Heart left ventricle (tissue), 16 donors: ENCODE measurements at regions not wholly inside any gene's neighbourhood (a gene's known extent, or its start where the extent isn't known, plus 50 kb on each side); places are given as distances from the start of the nearest gene placed in this dataset.

Experiments used
- ATAC-seq, 4 donors: fragments of 200-7000 bp; cut with Tn5 transposase; one replicate each; pipeline ENCODE4 v1.9.1; 2020 to 2022; ENCODE audit warnings: moderate library complexity in 4 of 4, mild to moderate bottlenecking in 3 of 4, moderate number of reproducible peaks in 1 of 4
- DNase-seq, 5 donors: peaks; one replicate each; pipeline ENCODE4 v3.0.0-alpha.2; 2020
- H3K27ac ChIP-seq, 12 donors: fragments of 200-600 bp; sonication (generic) in 4 of 12; one replicate each; pipeline versions ENCODE4 v1.5.0 to v1.8.0; 2016 to 2022; ENCODE audit warnings: mild to moderate bottlenecking in 2 of 12
- H3K27me3 ChIP-seq, 9 donors: fragments of 200-600 bp; sonication (generic) in 2 of 9; one replicate each; pipeline versions ENCODE4 v1.5.1 to v1.8.0; 2016 to 2022; ENCODE audit warnings: mild to moderate bottlenecking in 3 of 9
- H3K36me3 ChIP-seq, 9 donors: fragments of 200-600 bp; sonication (generic) in 2 of 9; one replicate each; pipeline versions ENCODE4 v1.5.0 to v1.8.0; 2018 to 2022; ENCODE audit warnings: mild to moderate bottlenecking in 2 of 9
- H3K4me1 ChIP-seq, 12 donors: fragments of 200-600 bp; sonication (generic) in 4 of 12; one replicate each; pipeline versions ENCODE4 v1.5.0 to v1.8.0; 2016 to 2022; ENCODE audit warnings: mild to moderate bottlenecking in 3 of 12
- H3K4me3 ChIP-seq, 12 donors: fragments of 200-600 bp; sonication (generic) in 4 of 12; one replicate each; pipeline versions ENCODE4 v1.5.0 to v1.8.0; 2017 to 2022; ENCODE audit warnings: mild to moderate bottlenecking in 9 of 12, moderate library complexity in 4 of 12
- H3K9me3 ChIP-seq, 12 donors: fragments of 200-600 bp; sonication (generic) in 4 of 12; one replicate each; pipeline versions ENCODE4 v1.5.0 to v1.8.0; 2016 to 2022; ENCODE audit warnings: mild to moderate bottlenecking in 1 of 12
- CTCF ChIP-seq, 12 donors: fragments of 200-600 bp; sonication (generic) in 4 of 12; IDR thresholded peaks; one replicate each; pipeline versions ENCODE4 v1.5.0 to v1.8.0; 2018 to 2022; ENCODE audit warnings: antibody characterized with exemption in 12 of 12, mild to moderate bottlenecking in 5 of 12
- POLR2A ChIP-seq, 2 donors: fragments of 450-650 bp; IDR thresholded peaks; one replicate each; pipeline ENCODE4 v1.6.1; 2017; ENCODE audit warnings: antibody characterized with exemption in 2 of 2, mild to moderate bottlenecking in 2 of 2, moderate library complexity in 2 of 2
- WGBS, 4 donors: extraction: QIAGEN DNeasy Blood & Tissue Kit in 2 of 4; methylation state at CpG; one replicate each; pipeline versions ENCODE4 v1.1.5 to v1.1.7; 2013 to 2018; 5-methylcytosine and 5-hydroxymethylcytosine counted together
- intact Hi-C, 10 donors: fragments of 100-400 bp; cut with DNase I; formaldehyde crosslinking; loops; one replicate each; pipeline versions ENCODE4 v1.11.1 to v1.14.2; 2022
- donor health status: ischemic (EF 13 %, LVEDD 7.1; RV severe dilation, severe dysfunction).
- donor health status: healthy with polysubstance abuse.
- donor health status: DM: no; HTN: yes; CAD: no.
- donor health status: DM: no; HTN: no; CAD: no.
- donor health status: ischemic (EF 25% LVEDD 6.9; RV normal size, moderate dysfunction).
- donor health status: ischemic (EF 25% LVEDD 5.7; RV mildly dilated, moderate dysfunction).
- donor health status: healthy.
- donor health status: DM: yes; HTN: yes; CAD: no.
- donor health status: ischemic (EF 35%, LVEDD 5.7; RV mildly dilated, moderate dysfunction).
- donor health status: nonischemic (EF 11% LVEDD 7.7; RV severe dilation, severe dysfunction).
- donor health status: DM: yes; HTN: yes; CAD: no.
- donor health status: PGD.
- donor health status: ischemic (EF 29% LVEDD 5.4; RV normal size, mild dysfunction).
- donor health status: nonischemic (EF 23%, LVEDD 6.1; RV moderate dilation, normal function).

- H3K4me3 ChIP-seq, result peak overlapping the region; percentile 4 to 63 (median 56)
- DNase-seq (no peak), ATAC-seq (peak in 3 of 4 donors; percentile 38 to 47 (median 44))
- H3K9me3 ChIP-seq, result no peaks in the 10 kb centered on the region
- peaks cover 0 to 16% (median 0%) of the 10 kb centered on the region in 12 donors for H3K4me1 ChIP-seq
- TF ChIP-seq CTCF (IDR thresholded peaks at IDR 0.05) (no peak), POLR2A (IDR thresholded peaks at IDR 0.05) (no peak)
- WGBS, 4 donors, result 5 to 9% (median 6%) methylated on average over 23 to 27 of the region's 27 CpGs
- H3K27ac ChIP-seq, result no peak overlapping the region
- H3K36me3 ChIP-seq, result no peaks in the 10 kb centered on the region
- peaks cover 0 to 82% (median 0%) of the 10 kb centered on the region in 9 donors for H3K27me3 ChIP-seq
- intact Hi-C loops, result no loop called here
Measured at GRCh38 chrX:13937370-13938050, 92.2 kb downstream of the GEMIN8 start.

GRCh38 chrX:13936521-13937225 is 93.0 kb downstream of the GEMIN8 start:
- peaks cover 0 to 76% (median 0%) of the 10 kb centered on the region in 9 donors for H3K27me3 ChIP-seq
- H3K36me3 ChIP-seq, result no peaks in the 10 kb centered on the region
- H3K4me1 ChIP-seq, result peaks cover 0 to 16% (median 0%) of the 10 kb centered on the region in 12 donors
- intact Hi-C loops, result no loop called here
- no peaks in the 10 kb centered on the region for H3K9me3 ChIP-seq
- no peak overlapping the region for H3K27ac ChIP-seq
- no peak for DNase-seq
- 44 to 81% (median 61%) methylated on average over 9 of the region's 9 CpGs for WGBS, 4 donors
- TF ChIP-seq CTCF (IDR thresholded peaks at IDR 0.05), result no peak
- ATAC-seq, result no peak
- H3K4me3 ChIP-seq, result no peak overlapping the region

- H3K27ac ChIP-seq, result no peak overlapping the region
- H3K4me3 ChIP-seq, result no peak overlapping the region
- H3K36me3 ChIP-seq, result no peaks in the 10 kb centered on the region
- peaks cover 0 to 16% (median 0%) of the 10 kb centered on the region in 12 donors for H3K4me1 ChIP-seq
- peaks cover 0 to 4% (median 0%) of the 10 kb centered on the region in 12 donors for H3K9me3 ChIP-seq
- DNase-seq, result no peak
- TF ChIP-seq CTCF (IDR thresholded peaks at IDR 0.05) (no peak), POLR2A (IDR thresholded peaks at IDR 0.05) (no peak)
- 60 to 99% (median 87%) methylated on average over 2 of the region's 2 CpGs for WGBS, 4 donors
- ATAC-seq, result no peak
- peaks cover 0 to 58% (median 0%) of the 10 kb centered on the region in 9 donors for H3K27me3 ChIP-seq
- intact Hi-C loops, result no loop called here
Measured at GRCh38 chrX:13934731-13935130, 95.0 kb downstream of the GEMIN8 start.

GRCh38 chrX:13933851-13934250 is 95.8 kb downstream of the GEMIN8 start:
- H3K27me3 ChIP-seq, result peaks cover 0 to 57% (median 0%) of the 10 kb centered on the region in 9 donors
- peaks cover 0 to 16% (median 0%) of the 10 kb centered on the region in 12 donors for H3K4me1 ChIP-seq
- no peak overlapping the region for H3K4me3 ChIP-seq
- no peak overlapping the region for H3K27ac ChIP-seq
- ATAC-seq (no peak), DNase-seq (no peak)
- intact Hi-C loops, result no loop called here
- WGBS, 4 donors, result 61 to 79% (median 66%) methylated on average over 7 of the region's 7 CpGs
- no peaks in the 10 kb centered on the region for H3K36me3 ChIP-seq
- H3K9me3 ChIP-seq, result peaks cover 0 to 4% (median 0%) of the 10 kb centered on the region in 12 donors
- no peak for TF ChIP-seq POLR2A (IDR thresholded peaks at IDR 0.05)
- no peak for TF ChIP-seq CTCF (IDR thresholded peaks at IDR 0.05)
